ENCODE measurements at regions not wholly inside any gene's neighbourhood (a gene's known extent, or its start where the extent isn't known, plus 50 kb on each side); places are given as distances from the start of the nearest gene placed in this dataset.

GRCh38 chr1:22371408-22371807 is 80.2 kb upstream of the ZBTB40 start:
- TF ChIP-seq CTCF (IDR thresholded peaks at IDR 0.05; ENCODE audit: insufficient read depth, low read length, severe bottlenecking) = no peak
- no peak for FAIRE-seq
- no peak for DNase-seq (ENCODE audit: low read depth)
- Histone ChIP-seq H3K4me3 (ENCODE audit: low read depth, low read length) (no peak overlapping the region), H3K27me3 (ENCODE audit: control insufficient read depth, insufficient read depth, low read length) (peaks cover 2% of the 10 kb centered on the region), H3K36me3 (ENCODE audit: control insufficient read depth, insufficient read depth, low read length) (no peaks in the 10 kb centered on the region)

GRCh38 chr1:22373252-22373651 is 78.4 kb upstream of the ZBTB40 start:
- DNase-seq (ENCODE audit: low read depth) (no peak), FAIRE-seq (peak; percentile 7)
- no peak overlapping the region for H3K4me3 ChIP-seq (ENCODE audit: low read depth, low read length)
- H3K27me3 ChIP-seq (ENCODE audit: control insufficient read depth, insufficient read depth, low read length) = peaks cover 2% of the 10 kb centered on the region
- no peak for TF ChIP-seq CTCF (IDR thresholded peaks at IDR 0.05; ENCODE audit: insufficient read depth, low read length, severe bottlenecking)
- H3K36me3 ChIP-seq (ENCODE audit: control insufficient read depth, insufficient read depth, low read length) = no peaks in the 10 kb centered on the region

GRCh38 chr1:22374001-22374400 is 77.7 kb upstream of the ZBTB40 start:
- DNase-seq (ENCODE audit: low read depth) (no peak), FAIRE-seq (no peak)
- no peak overlapping the region for H3K4me3 ChIP-seq (ENCODE audit: low read depth, low read length)
- no peak for TF ChIP-seq CTCF (IDR thresholded peaks at IDR 0.05; ENCODE audit: insufficient read depth, low read length, severe bottlenecking)
- peaks cover 2% of the 10 kb centered on the region for H3K27me3 ChIP-seq (ENCODE audit: control insufficient read depth, insufficient read depth, low read length)
- no peaks in the 10 kb centered on the region for H3K36me3 ChIP-seq (ENCODE audit: control insufficient read depth, insufficient read depth, low read length)

- no peak for TF ChIP-seq CTCF (IDR thresholded peaks at IDR 0.05; ENCODE audit: insufficient read depth, low read length, severe bottlenecking)
- Histone ChIP-seq H3K27me3 (ENCODE audit: control insufficient read depth, insufficient read depth, low read length) (no peaks in the 10 kb centered on the region), H3K36me3 (ENCODE audit: control insufficient read depth, insufficient read depth, low read length) (no peaks in the 10 kb centered on the region), H3K4me3 (ENCODE audit: low read depth, low read length) (no peak overlapping the region)
- FAIRE-seq (peak; percentile 7), DNase-seq (ENCODE audit: low read depth) (no peak)
These were observed 76.0 kb upstream of the ZBTB40 start for GRCh38 chr1:22375601-22376000.

GRCh38 chr1:22376001-22376400 is 75.7 kb upstream of the ZBTB40 start:
- FAIRE-seq (no peak), DNase-seq (ENCODE audit: low read depth) (no peak)
- Histone ChIP-seq H3K27me3 (ENCODE audit: control insufficient read depth, insufficient read depth, low read length) (no peaks in the 10 kb centered on the region), H3K36me3 (ENCODE audit: control insufficient read depth, insufficient read depth, low read length) (no peaks in the 10 kb centered on the region), H3K4me3 (ENCODE audit: low read depth, low read length) (no peak overlapping the region)
- TF ChIP-seq CTCF (IDR thresholded peaks at IDR 0.05; ENCODE audit: insufficient read depth, low read length, severe bottlenecking) = no peak

- Histone ChIP-seq H3K27me3 (ENCODE audit: control insufficient read depth, insufficient read depth, low read length) (no peaks in the 10 kb centered on the region), H3K4me3 (ENCODE audit: low read depth, low read length) (no peak overlapping the region), H3K36me3 (ENCODE audit: control insufficient read depth, insufficient read depth, low read length) (no peaks in the 10 kb centered on the region)
- DNase-seq (ENCODE audit: low read depth) = no peak
- no peak for FAIRE-seq
- no peak for TF ChIP-seq CTCF (IDR thresholded peaks at IDR 0.05; ENCODE audit: insufficient read depth, low read length, severe bottlenecking)
These were observed 75.1 kb upstream of the ZBTB40 start for GRCh38 chr1:22376546-22376945.
